ENCODE measurements at regions not wholly inside any gene's neighbourhood (a gene's known extent, or its start where the extent isn't known, plus 50 kb on each side); places are given as distances from the start of the nearest gene placed in this dataset.
"Not testable (repeated sequence)": the region's sequence is repeated elsewhere in the genome, so short reads cannot be mapped to it uniquely, and the experiment has no call there.

DNA sequence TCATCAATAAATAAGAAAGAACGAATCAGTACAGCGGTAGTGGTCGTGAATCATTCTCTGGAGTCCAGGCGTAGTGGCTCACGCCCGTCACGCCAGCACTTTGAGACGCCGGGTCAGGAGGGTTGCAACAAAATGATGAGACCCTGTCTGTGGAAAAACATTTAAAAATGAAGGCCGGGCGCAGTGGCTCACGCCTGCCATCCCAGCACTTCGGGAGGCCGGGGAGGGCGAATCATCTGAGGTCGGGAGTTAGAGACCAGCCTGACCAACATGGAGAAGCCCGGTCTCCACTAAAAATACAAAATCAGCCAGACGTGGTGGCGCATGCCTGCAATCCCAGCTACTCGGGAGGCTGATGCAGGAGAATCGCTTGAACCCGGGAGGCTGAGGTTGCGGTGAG, 111.8 kb upstream of the ANKRD30BL start:
- H2AK5ac ChIP-seq (ENCODE audit: low read length, severe bottlenecking); H2BK5ac ChIP-seq (ENCODE audit: low read depth, low read length, poor library complexity, severe bottlenecking); H3K36me3 ChIP-seq (ENCODE audit: control insufficient read depth in 1 of 2, insufficient read depth in 2 of 2, low read depth in 1 of 2, low read length in 2 of 2); H3K14ac ChIP-seq (ENCODE audit: low read length in 2 of 2); H2BK120ac ChIP-seq (ENCODE audit: low read depth, low read length); H3K18ac ChIP-seq (ENCODE audit: low read depth in 1 of 2, low read length in 2 of 2); H3K4me1 ChIP-seq (ENCODE audit: control insufficient read depth, insufficient read depth, low read depth, low read length); H2AFZ ChIP-seq (ENCODE audit: low read depth, low read length); H3K9me3 ChIP-seq (ENCODE audit: control insufficient read depth, low read length); H3K23ac ChIP-seq (ENCODE audit: low read length in 2 of 2); DNase-seq; H3K79me1 ChIP-seq (replicated peaks; ENCODE audit: low read length, poor library complexity, severe bottlenecking); H2BK12ac ChIP-seq (ENCODE audit: low read length in 2 of 2); H3K4me2 ChIP-seq (ENCODE audit: low read length, poor library complexity, severe bottlenecking); H3K4ac ChIP-seq (ENCODE audit: low read depth in 1 of 2, low read length in 2 of 2); H2BK15ac ChIP-seq (ENCODE audit: low read depth, poor library complexity, severe bottlenecking); H4K8ac ChIP-seq (ENCODE audit: low read length); H3K27ac ChIP-seq (ENCODE audit: low read length, poor library complexity, severe bottlenecking); H3K4me3 ChIP-seq (ENCODE audit: insufficient read depth in 1 of 2, low read depth in 1 of 2, low read length in 2 of 2); H4K91ac ChIP-seq (ENCODE audit: low read length); H3K9ac ChIP-seq (ENCODE audit: low read length): not testable (repeated sequence)
- WGBS, result 94% methylated on average over 23 of the region's 23 CpGs
- H3K27me3 ChIP-seq (ENCODE audit: control insufficient read depth in 1 of 2, insufficient read depth in 1 of 2, low read length in 2 of 2), result peaks cover 0 to 20% of the 10 kb centered on the region in 2 experiments

DNA sequence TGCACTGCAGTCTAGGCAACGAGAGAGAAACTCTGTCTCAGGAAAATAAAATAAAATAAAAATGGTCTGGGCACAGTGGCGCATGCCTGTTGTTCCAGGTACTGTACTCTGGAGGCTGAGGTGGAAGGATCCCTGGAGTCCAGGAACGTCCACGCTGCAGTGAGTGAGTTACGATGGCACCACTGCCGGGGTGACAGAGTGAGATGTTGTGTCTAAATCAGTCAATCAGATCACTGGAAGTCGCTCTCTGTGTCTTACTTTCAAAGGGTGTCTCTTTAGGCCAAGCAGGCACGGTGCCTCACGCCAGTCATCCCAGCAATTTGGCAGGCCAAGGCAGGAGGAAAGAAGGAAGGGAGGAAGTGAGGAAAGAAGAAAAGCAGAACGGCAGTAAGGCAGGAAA, 112.2 kb upstream of the ANKRD30BL start:
- WGBS, result 92% methylated on average over 10 of the region's 10 CpGs

DNA sequence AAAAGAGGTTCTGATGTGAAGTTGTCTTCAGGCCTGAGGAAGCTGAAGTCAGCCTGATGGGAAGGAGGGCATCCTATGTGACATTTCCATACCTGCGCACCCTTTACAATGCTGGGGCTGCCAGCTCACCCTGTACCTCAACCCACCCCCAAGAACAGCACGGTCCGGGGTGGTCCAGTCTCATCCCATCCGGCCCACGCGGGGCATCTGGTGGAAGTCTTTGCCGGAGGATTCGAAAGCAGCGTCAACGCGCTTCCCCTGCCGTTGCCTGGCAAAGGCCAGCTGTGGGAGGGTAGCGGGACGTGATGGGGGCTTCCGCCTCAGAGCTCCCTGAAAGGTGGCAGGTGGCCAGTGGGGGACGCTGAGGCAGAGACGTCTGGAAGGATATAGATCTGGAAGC, 113.6 kb upstream of the ANKRD30BL start:
- H3K79me1 ChIP-seq (replicated peaks; ENCODE audit: low read length, poor library complexity, severe bottlenecking), result no peaks in the 10 kb centered on the region
- H2BK15ac ChIP-seq (ENCODE audit: low read depth, poor library complexity, severe bottlenecking), result no peak overlapping the region
- peaks cover 0 to 4% of the 10 kb centered on the region in 2 experiments for H3K27me3 ChIP-seq (ENCODE audit: control insufficient read depth in 1 of 2, insufficient read depth in 1 of 2, low read length in 2 of 2)
- H2BK5ac ChIP-seq (ENCODE audit: low read depth, low read length, poor library complexity, severe bottlenecking), result no peak overlapping the region
- H3K14ac ChIP-seq (ENCODE audit: low read length in 2 of 2), result no peak overlapping the region
- 92% methylated on average over 16 of the region's 17 CpGs for WGBS
- H2AFZ ChIP-seq (ENCODE audit: low read depth, low read length), result no peak overlapping the region
- H2AK5ac ChIP-seq (ENCODE audit: low read length, severe bottlenecking), result no peak overlapping the region
- H3K4ac ChIP-seq (ENCODE audit: low read depth in 1 of 2, low read length in 2 of 2), result no peak overlapping the region
- H3K4me2 ChIP-seq (ENCODE audit: low read length, poor library complexity, severe bottlenecking), result no peak overlapping the region
- H3K9me3 ChIP-seq (ENCODE audit: control insufficient read depth, low read length), result peaks cover 2% of the 10 kb centered on the region
- H3K9ac ChIP-seq (ENCODE audit: low read length), result no peak overlapping the region
- no peak overlapping the region for H3K23ac ChIP-seq (ENCODE audit: low read length in 2 of 2)
- H2BK120ac ChIP-seq (ENCODE audit: low read depth, low read length), result no peak overlapping the region
- H3K27ac ChIP-seq (ENCODE audit: low read length, poor library complexity, severe bottlenecking), result no peak overlapping the region
- H3K36me3 ChIP-seq (ENCODE audit: control insufficient read depth in 1 of 2, insufficient read depth in 2 of 2, low read depth in 1 of 2, low read length in 2 of 2), result no peaks in the 10 kb centered on the region
- no peak overlapping the region for H3K18ac ChIP-seq (ENCODE audit: low read depth in 1 of 2, low read length in 2 of 2)
- no peak for DNase-seq
- H4K8ac ChIP-seq (ENCODE audit: low read length), result no peak overlapping the region
- H4K91ac ChIP-seq (ENCODE audit: low read length), result no peak overlapping the region
- no peak overlapping the region for H2BK12ac ChIP-seq (ENCODE audit: low read length in 2 of 2)
- H3K4me1 ChIP-seq (ENCODE audit: control insufficient read depth, insufficient read depth, low read depth, low read length), result no peaks in the 10 kb centered on the region
- no peak overlapping the region for H3K4me3 ChIP-seq (ENCODE audit: insufficient read depth in 1 of 2, low read depth in 1 of 2, low read length in 2 of 2)

More for the DNA sequence above, 112.2 kb upstream of the ANKRD30BL start:
- H3K4me1 ChIP-seq (ENCODE audit: control insufficient read depth, insufficient read depth, low read depth, low read length), result no peaks in the 10 kb centered on the region
- H2AK5ac ChIP-seq (ENCODE audit: low read length, severe bottlenecking), result no peak overlapping the region
- H3K9me3 ChIP-seq (ENCODE audit: control insufficient read depth, low read length), result peaks cover 2% of the 10 kb centered on the region
- H2AFZ ChIP-seq (ENCODE audit: low read depth, low read length), result no peak overlapping the region
- no peak overlapping the region for H3K27ac ChIP-seq (ENCODE audit: low read length, poor library complexity, severe bottlenecking)
- no peak overlapping the region for H4K8ac ChIP-seq (ENCODE audit: low read length)
- H3K79me1 ChIP-seq (replicated peaks; ENCODE audit: low read length, poor library complexity, severe bottlenecking), result no peaks in the 10 kb centered on the region
- no peak overlapping the region for H3K4ac ChIP-seq (ENCODE audit: low read depth in 1 of 2, low read length in 2 of 2)
- peaks cover 0 to 16% of the 10 kb centered on the region in 2 experiments for H3K27me3 ChIP-seq (ENCODE audit: control insufficient read depth in 1 of 2, insufficient read depth in 1 of 2, low read length in 2 of 2)
- H3K36me3 ChIP-seq (ENCODE audit: control insufficient read depth in 1 of 2, insufficient read depth in 2 of 2, low read depth in 1 of 2, low read length in 2 of 2), result no peaks in the 10 kb centered on the region
- H3K18ac ChIP-seq (ENCODE audit: low read depth in 1 of 2, low read length in 2 of 2), result no peak overlapping the region
- H4K91ac ChIP-seq (ENCODE audit: low read length), result no peak overlapping the region
- no peak overlapping the region for H2BK120ac ChIP-seq (ENCODE audit: low read depth, low read length)
- no peak overlapping the region for H3K4me3 ChIP-seq (ENCODE audit: insufficient read depth in 1 of 2, low read depth in 1 of 2, low read length in 2 of 2)
- DNase-seq, result no peak
- H3K23ac ChIP-seq (ENCODE audit: low read length in 2 of 2), result no peak overlapping the region
- H2BK5ac ChIP-seq (ENCODE audit: low read depth, low read length, poor library complexity, severe bottlenecking), result no peak overlapping the region
- H2BK12ac ChIP-seq (ENCODE audit: low read length in 2 of 2), result no peak overlapping the region
- no peak overlapping the region for H3K9ac ChIP-seq (ENCODE audit: low read length)
- no peak overlapping the region for H3K14ac ChIP-seq (ENCODE audit: low read length in 2 of 2)
- H3K4me2 ChIP-seq (ENCODE audit: low read length, poor library complexity, severe bottlenecking), result no peak overlapping the region
- no peak overlapping the region for H2BK15ac ChIP-seq (ENCODE audit: low read depth, poor library complexity, severe bottlenecking)

GRCh38 chr2:132276571-132276981, 114.8 kb upstream of the ANKRD30BL start:
- H3K79me1 ChIP-seq (replicated peaks; ENCODE audit: low read length, poor library complexity, severe bottlenecking), result no peaks in the 10 kb centered on the region
- H3K14ac ChIP-seq (ENCODE audit: low read length in 2 of 2), result no peak overlapping the region
- no peak overlapping the region for H2BK120ac ChIP-seq (ENCODE audit: low read depth, low read length)
- no peak overlapping the region for H4K8ac ChIP-seq (ENCODE audit: low read length)
- no peak for DNase-seq
- no peaks in the 10 kb centered on the region for H3K27me3 ChIP-seq (ENCODE audit: control insufficient read depth in 1 of 2, insufficient read depth in 1 of 2, low read length in 2 of 2)
- no peak overlapping the region for H2BK12ac ChIP-seq (ENCODE audit: low read length in 2 of 2)
- no peaks in the 10 kb centered on the region for H3K4me1 ChIP-seq (ENCODE audit: control insufficient read depth, insufficient read depth, low read depth, low read length)
- H2BK15ac ChIP-seq (ENCODE audit: low read depth, poor library complexity, severe bottlenecking), result no peak overlapping the region
- no peak overlapping the region for H4K91ac ChIP-seq (ENCODE audit: low read length)
- no peak overlapping the region for H3K4me3 ChIP-seq (ENCODE audit: insufficient read depth in 1 of 2, low read depth in 1 of 2, low read length in 2 of 2)
- no peak overlapping the region for H3K27ac ChIP-seq (ENCODE audit: low read length, poor library complexity, severe bottlenecking)
- no peak overlapping the region for H3K4me2 ChIP-seq (ENCODE audit: low read length, poor library complexity, severe bottlenecking)
- 88% methylated on average over 7 of the region's 10 CpGs for WGBS
- H3K23ac ChIP-seq (ENCODE audit: low read length in 2 of 2), result no peak overlapping the region
- H2AFZ ChIP-seq (ENCODE audit: low read depth, low read length), result no peak overlapping the region
- no peak overlapping the region for H3K18ac ChIP-seq (ENCODE audit: low read depth in 1 of 2, low read length in 2 of 2)
- H3K4ac ChIP-seq (ENCODE audit: low read depth in 1 of 2, low read length in 2 of 2), result no peak overlapping the region
- no peak overlapping the region for H3K9ac ChIP-seq (ENCODE audit: low read length)
- H3K9me3 ChIP-seq (ENCODE audit: control insufficient read depth, low read length), result peaks cover 2% of the 10 kb centered on the region
- H2BK5ac ChIP-seq (ENCODE audit: low read depth, low read length, poor library complexity, severe bottlenecking), result no peak overlapping the region
- no peaks in the 10 kb centered on the region for H3K36me3 ChIP-seq (ENCODE audit: control insufficient read depth in 1 of 2, insufficient read depth in 2 of 2, low read depth in 1 of 2, low read length in 2 of 2)
- no peak overlapping the region for H2AK5ac ChIP-seq (ENCODE audit: low read length, severe bottlenecking)
